H9 (cell line): ENCODE measurements at regions not wholly inside any gene's neighbourhood (a gene's known extent, or its start where the extent isn't known, plus 50 kb on each side); places are given as distances from the start of the nearest gene placed in this dataset.

Experiments
- DNase-seq: peaks from one replicate; pipeline ENCODE4 v3.0.0-alpha.2; 2017
- H2AFZ ChIP-seq: one replicate; pipeline ENCODE4 v1.6.1; 2013; ENCODE audit warnings: mild to moderate bottlenecking, low read length, control low read depth, moderate library complexity
- H2AK5ac ChIP-seq: 2 replicates; pipeline ENCODE4 v1.6.1; 2013; ENCODE audit warnings: low read length, control low read depth, mixed read lengths; ENCODE audit not compliant: insufficient read length
- H2BK120ac ChIP-seq: one replicate; pipeline ENCODE4 v1.6.1; 2013; ENCODE audit warnings: low read depth, mild to moderate bottlenecking, low read length, control low read depth, inconsistent platforms; ENCODE audit not compliant: poor library complexity, severe bottlenecking
- H2BK12ac ChIP-seq: 2 replicates; pipeline ENCODE4 v1.6.1; 2013; ENCODE audit warnings: low read length, control low read depth, mixed read lengths, low read depth; ENCODE audit not compliant: insufficient read length
- H2BK15ac ChIP-seq: 2 replicates; pipeline ENCODE4 v1.6.1; 2013; ENCODE audit warnings: low read depth, low read length, control low read depth
- H2BK20ac ChIP-seq: one replicate; pipeline ENCODE4 v1.6.1; 2013; ENCODE audit warnings: low read depth, mild to moderate bottlenecking, low read length, control low read depth, inconsistent platforms; ENCODE audit not compliant: poor library complexity, severe bottlenecking
- H2BK5ac ChIP-seq: 2 replicates; pipeline ENCODE4 v1.6.1; 2013; ENCODE audit warnings: low read length, control low read depth, mixed read lengths; ENCODE audit not compliant: insufficient read length
- H3K14ac ChIP-seq: 2 replicates; pipeline ENCODE4 v1.6.1; 2013; ENCODE audit warnings: low read length, control low read depth; ENCODE audit not compliant: insufficient read depth
- H3K18ac ChIP-seq: 2 replicates; pipeline ENCODE4 v1.6.1; 2013; ENCODE audit warnings: low read depth, mild to moderate bottlenecking, mixed read lengths, low read length, control low read depth; ENCODE audit not compliant: insufficient read length
- H3K23ac ChIP-seq: 2 replicates; pipeline ENCODE4 v1.6.1; 2013; ENCODE audit warnings: low read length, control low read depth, mixed read lengths, low read depth; ENCODE audit not compliant: insufficient read length
- H3K23me2 ChIP-seq: 2 replicates; pipeline ENCODE4 v1.6.1; 2013; ENCODE audit warnings: low read depth, mild to moderate bottlenecking, mixed read lengths, low read length, control low read depth; ENCODE audit not compliant: insufficient read length, poor library complexity, severe bottlenecking
- H3K27ac ChIP-seq: 2 replicates; pipeline ENCODE4 v1.5.1; 2013; ENCODE audit warnings: low read length, control low read depth, mixed read lengths, low read depth; ENCODE audit not compliant: insufficient read length
- H3K27me3 ChIP-seq: 2 replicates; pipeline ENCODE4 v1.6.1; 2013; ENCODE audit warnings: low read length, control low read depth, inconsistent platforms; ENCODE audit not compliant: insufficient read depth
- H3K4ac ChIP-seq: 2 replicates; pipeline ENCODE4 v1.6.1; 2013; ENCODE audit warnings: low read depth, mild to moderate bottlenecking, control low read depth, inconsistent platforms, low read length, moderate library complexity
- H3K4me1 ChIP-seq: 2 replicates; pipeline ENCODE4 v1.6.1; 2013; ENCODE audit warnings: low read length, control low read depth, inconsistent platforms; ENCODE audit not compliant: insufficient read depth
- H3K4me2 ChIP-seq: 2 replicates; pipeline ENCODE4 v1.6.1; 2013; ENCODE audit warnings: low read length, control low read depth, mixed read lengths; ENCODE audit not compliant: insufficient read length, insufficient read depth
- H3K56ac ChIP-seq: 2 replicates; pipeline ENCODE4 v1.6.1; 2013; ENCODE audit warnings: low read depth, mild to moderate bottlenecking, mixed read lengths, low read length, control low read depth; ENCODE audit not compliant: insufficient read length
- H3K79me1 ChIP-seq: 2 replicates; pipeline ENCODE4 v1.6.1; 2013; ENCODE audit warnings: low read depth, mild to moderate bottlenecking, moderate library complexity, low read length, control low read depth, inconsistent platforms; ENCODE audit not compliant: insufficient read depth, poor library complexity, severe bottlenecking
- H3K79me2 ChIP-seq: 2 replicates; pipeline ENCODE4 v1.6.1; 2013; ENCODE audit warnings: low read length, control low read depth, inconsistent platforms; ENCODE audit not compliant: insufficient read depth
- H3K9ac ChIP-seq: 2 replicates; pipeline ENCODE4 v1.6.1; 2013; ENCODE audit warnings: low read length, control low read depth, mixed read lengths; ENCODE audit not compliant: insufficient read length; ENCODE audit errors: extremely low read depth
- H3K9me3 ChIP-seq: one replicate; pipeline ENCODE4 v1.6.1; 2013; ENCODE audit warnings: low read depth, low read length, inconsistent platforms; ENCODE audit not compliant: control insufficient read depth
- H3T11ph ChIP-seq: one replicate; pipeline ENCODE4 v1.6.1; 2013; ENCODE audit warnings: mild to moderate bottlenecking, low read length, control low read depth, inconsistent platforms
- H4K20me1 ChIP-seq: one replicate; pipeline ENCODE4 v1.6.1; 2013; ENCODE audit not compliant: control insufficient read depth, insufficient read length, insufficient read depth
- H4K5ac ChIP-seq: 2 replicates; pipeline ENCODE4 v1.6.1; 2013; ENCODE audit warnings: low read depth, mild to moderate bottlenecking, mixed read lengths, low read length, control low read depth; ENCODE audit not compliant: insufficient read length
- H4K8ac ChIP-seq: replicated peaks from 2 replicates; pipeline ENCODE4 v1.6.1; 2013; ENCODE audit warnings: low read length, control low read depth, mixed read lengths, low read depth; ENCODE audit not compliant: insufficient read length
- H4K91ac ChIP-seq: 2 replicates; pipeline ENCODE4 v1.6.1; 2013; ENCODE audit warnings: low read depth, mild to moderate bottlenecking, moderate library complexity, mixed read lengths, low read length, control low read depth; ENCODE audit not compliant: insufficient read length
- H3K27ac Mint-ChIP-seq, 3 experiments: 2 replicates in 2 of 3; 3 replicates in 1 of 3; pipeline ENCODE4 v1.8.0; 2020 to 2021; ENCODE audit warnings: mixed read lengths in 3 of 3, mild to moderate bottlenecking in 1 of 3, moderate library complexity in 1 of 3
- H3K27me3 Mint-ChIP-seq: 2 replicates; pipeline ENCODE4 v1.8.0; 2021; ENCODE audit warnings: low read depth, mild to moderate bottlenecking, moderate library complexity, mixed read lengths
- H3K36me3 Mint-ChIP-seq, 3 experiments: 2 replicates in 2 of 3; 3 replicates in 1 of 3; pipeline ENCODE4 v1.8.0; 2020 to 2021; ENCODE audit warnings: low read depth in 3 of 3, mixed read lengths in 3 of 3; ENCODE audit not compliant: insufficient read depth in 1 of 3
- H3K4me1 Mint-ChIP-seq, 2 experiments: 2 replicates each; pipeline ENCODE4 v1.8.0; 2020; ENCODE audit warnings: mixed read lengths in 2 of 2
- H3K4me3 Mint-ChIP-seq, 2 experiments: 2 replicates in 1 of 2; 3 replicates in 1 of 2; pipeline ENCODE4 v1.8.0; 2020 to 2021; ENCODE audit warnings: mild to moderate bottlenecking in 2 of 2, mixed read lengths in 2 of 2, moderate library complexity in 1 of 2
- H3K9me3 Mint-ChIP-seq, 2 experiments: 2 replicates in 1 of 2; 3 replicates in 1 of 2; pipeline ENCODE4 v1.8.0; 2020; ENCODE audit warnings: mild to moderate bottlenecking in 2 of 2, mixed read lengths in 2 of 2, moderate library complexity in 1 of 2
- TF ChIP-seq, protein P1 (sequence below): fragments of 200-600 bp; sonication (generic); conservative IDR thresholded peaks from 3 replicates; pipeline ENCODE4 v1.8.0; 2021; ENCODE audit warnings: antibody characterized with exemption, mild to moderate bottlenecking

DNA sequence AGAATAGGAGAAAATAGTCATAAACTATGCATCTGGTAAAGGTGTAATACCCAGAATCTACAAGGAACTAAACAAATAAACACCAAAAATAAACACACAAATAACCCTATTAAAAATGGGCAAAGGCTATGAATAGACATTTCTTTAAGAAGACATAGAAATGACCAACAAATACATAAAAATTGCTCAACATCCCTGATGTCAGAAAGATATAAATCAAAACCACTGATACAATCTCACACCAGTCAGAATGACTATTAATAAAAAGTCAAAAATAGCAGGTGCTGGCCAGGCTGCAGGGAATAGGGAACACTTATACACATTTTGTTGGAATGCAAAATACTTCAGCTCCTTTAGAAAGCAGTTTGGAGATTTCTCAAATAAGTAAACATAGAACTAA, 352.1 kb upstream of the SLITRK1 start:
- Histone ChIP-seq H3K23me2 (no peaks in the 10 kb centered on the region), H2BK20ac (no peak overlapping the region), H3K14ac (no peak overlapping the region), H3K27ac (no peak overlapping the region), H2AFZ (no peak overlapping the region), H3K23ac (no peak overlapping the region), H4K20me1 (no peaks in the 10 kb centered on the region), H3K4ac (no peak overlapping the region), H3K9ac (no peak overlapping the region), H3K27me3 (no peaks in the 10 kb centered on the region), H4K5ac (no peak overlapping the region), H3K79me1 (no peaks in the 10 kb centered on the region), H2BK12ac (no peak overlapping the region), H4K8ac (no peak overlapping the region), H2BK120ac (no peak overlapping the region), H3T11ph (no peak overlapping the region), H2AK5ac (no peak overlapping the region), H3K4me1 (no peaks in the 10 kb centered on the region; the same call in 1 of the 2 replicates), H2BK15ac (no peak overlapping the region), H3K56ac (no peak overlapping the region), H4K91ac (no peak overlapping the region), H2BK5ac (no peak overlapping the region), H3K4me2 (no peak overlapping the region), H3K18ac (no peak overlapping the region), H3K79me2 (no peaks in the 10 kb centered on the region), H3K9me3 (no peaks in the 10 kb centered on the region)
- no peak overlapping the region for H3K27ac Mint-ChIP-seq
- H3K4me3 Mint-ChIP-seq, result no peak overlapping the region
- DNase-seq, result no peak
- peaks cover 4% of the 10 kb centered on the region in 2 experiments for H3K4me1 Mint-ChIP-seq
- H3K9me3 Mint-ChIP-seq, result no peaks in the 10 kb centered on the region
- TF ChIP-seq, protein P1, sequence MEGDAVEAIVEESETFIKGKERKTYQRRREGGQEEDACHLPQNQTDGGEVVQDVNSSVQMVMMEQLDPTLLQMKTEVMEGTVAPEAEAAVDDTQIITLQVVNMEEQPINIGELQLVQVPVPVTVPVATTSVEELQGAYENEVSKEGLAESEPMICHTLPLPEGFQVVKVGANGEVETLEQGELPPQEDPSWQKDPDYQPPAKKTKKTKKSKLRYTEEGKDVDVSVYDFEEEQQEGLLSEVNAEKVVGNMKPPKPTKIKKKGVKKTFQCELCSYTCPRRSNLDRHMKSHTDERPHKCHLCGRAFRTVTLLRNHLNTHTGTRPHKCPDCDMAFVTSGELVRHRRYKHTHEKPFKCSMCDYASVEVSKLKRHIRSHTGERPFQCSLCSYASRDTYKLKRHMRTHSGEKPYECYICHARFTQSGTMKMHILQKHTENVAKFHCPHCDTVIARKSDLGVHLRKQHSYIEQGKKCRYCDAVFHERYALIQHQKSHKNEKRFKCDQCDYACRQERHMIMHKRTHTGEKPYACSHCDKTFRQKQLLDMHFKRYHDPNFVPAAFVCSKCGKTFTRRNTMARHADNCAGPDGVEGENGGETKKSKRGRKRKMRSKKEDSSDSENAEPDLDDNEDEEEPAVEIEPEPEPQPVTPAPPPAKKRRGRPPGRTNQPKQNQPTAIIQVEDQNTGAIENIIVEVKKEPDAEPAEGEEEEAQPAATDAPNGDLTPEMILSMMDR, result no peak
- H3K36me3 Mint-ChIP-seq, result no peaks in the 10 kb centered on the region
- H3K27me3 Mint-ChIP-seq, result no peaks in the 10 kb centered on the region
